HCT116 (cell line): ENCODE measurements at regions not wholly inside any gene's neighbourhood (a gene's known extent, or its start where the extent isn't known, plus 50 kb on each side); places are given as distances from the start of the nearest gene placed in this dataset.

Source experiments
- ATAC-seq: fragments of 200-7000 bp; cut with Tn5 transposase; 2 replicates; pipeline ENCODE4 v1.9.1; 2020; ENCODE audit warnings: mild to moderate bottlenecking, moderate library complexity
- BruUV-seq: library from RNA; stranded (reverse); fragments of 400-500 nt; replicated peaks from 2 replicates; lab custom pipeline; 2021; lab: Mats Ljungman, UMichigan
- CTCF ChIA-PET: fragments of 300-600 bp; sonication (Branson Sonifier 250); formaldehyde crosslinking; loops from one replicate; lab custom pipeline; 2021; ENCODE audit warnings: antibody characterized with exemption; lab: Charles Lee
- POLR2A ChIA-PET: fragments of 300-600, 350-600 bp; sonication (Branson Sonifier 250); formaldehyde crosslinking; loops from one replicate; lab custom pipeline; 2021; ENCODE audit warnings: antibody characterized with exemption; lab: Charles Lee
- RAD21 ChIA-PET, 2 experiments: fragments of 300-600 bp; sonication (Branson Sonifier 250); formaldehyde crosslinking; loops; one replicate each; lab custom pipeline; 2023; ENCODE audit warnings: low total read pairs in 2 of 2; ENCODE audit not compliant: uncharacterized antibody in 2 of 2, unreplicated experiment in 2 of 2, low non-redundant PET in 1 of 2; lab: Charles Lee
- DNase-seq: peaks from one replicate; pipeline ENCODE4 v3.0.0-alpha.2; 2010; ENCODE audit warnings: low read depth, low spot score
- H2AFZ ChIP-seq: fragments of 200-600 bp; shearing (Covaris generic), sonication (generic); 2 replicates; pipeline ENCODE4 v1.6.1; 2017; ENCODE audit warnings: low read depth, mixed run types, mixed read lengths, antibody characterized with exemption, low read length; ENCODE audit not compliant: poor library complexity, severe bottlenecking
- H3K27ac ChIP-seq: 2 replicates; pipeline ENCODE4 v1.5.1; 2012; ENCODE audit warnings: low read depth, low read length
- H3K27me3 ChIP-seq: fragments of 200-600 bp; sonication (generic); 2 replicates; pipeline ENCODE4 v1.6.1; 2016; ENCODE audit warnings: mixed run types, low read length, mixed read lengths; ENCODE audit not compliant: insufficient read depth
- H3K36me3 ChIP-seq, 2 experiments: fragments of 200-500 bp in 1 of 2; fragments of 200-600 bp in 1 of 2; sonication (Bioruptor generic) in 1 of 2; sonication (generic) in 1 of 2; 2 replicates each; pipeline versions ENCODE4 v1.5.1 to v1.6.1; 2014 to 2016; ENCODE audit warnings: low read length in 2 of 2, inconsistent platforms in 1 of 2, mixed read lengths in 1 of 2, mixed run types in 1 of 2; ENCODE audit not compliant: insufficient read depth in 2 of 2, control insufficient read depth in 1 of 2
- H3K4me1 ChIP-seq, 2 experiments: fragments of 200-600 bp in 1 of 2; sonication (generic) in 1 of 2; 2 replicates each; pipeline versions ENCODE4 v1.5.1 to v1.6.1; 2012 to 2017; ENCODE audit warnings: low read length in 2 of 2, inconsistent platforms in 1 of 2, mild to moderate bottlenecking in 1 of 2, mixed read lengths in 1 of 2, mixed run types in 1 of 2, moderate library complexity in 1 of 2; ENCODE audit not compliant: insufficient read depth in 2 of 2, control insufficient read depth in 1 of 2
- H3K4me2 ChIP-seq: fragments of 200-600 bp; sonication (generic); 2 replicates; pipeline ENCODE4 v1.6.1; 2017; ENCODE audit warnings: mixed run types, low read length, mixed read lengths
- H3K4me3 ChIP-seq, 2 experiments: fragments of 200-600 bp in 1 of 2; sonication (generic) in 1 of 2; replicated peaks in 1 of 2; 2 replicates each; pipeline ENCODE4 v1.5.1; 2011 to 2016; ENCODE audit warnings: low read length in 2 of 2, control low read depth in 1 of 2, low read depth in 1 of 2, mild to moderate bottlenecking in 1 of 2, mixed read lengths in 1 of 2, mixed run types in 1 of 2
- H3K79me2 ChIP-seq: fragments of 200-600 bp; sonication (generic); 2 replicates; pipeline ENCODE4 v1.6.1; 2017; ENCODE audit warnings: mild to moderate bottlenecking, mixed run types, low read length, moderate library complexity, mixed read lengths; ENCODE audit not compliant: insufficient read depth
- H3K9ac ChIP-seq: fragments of 200-600 bp; sonication (generic); 2 replicates; pipeline ENCODE4 v1.6.1; 2016; ENCODE audit warnings: low read length, mixed read lengths
- H3K9me2 ChIP-seq: fragments of 200-600 bp; sonication (generic), shearing (Covaris generic); 2 replicates; pipeline ENCODE4 v1.6.1; 2017; ENCODE audit warnings: mixed run types, mild to moderate bottlenecking, moderate library complexity; ENCODE audit not compliant: insufficient read depth
- H3K9me3 ChIP-seq, 2 experiments: fragments of 200-500 bp in 1 of 2; fragments of 200-600 bp in 1 of 2; sonication (Bioruptor generic) in 1 of 2; sonication (generic) in 1 of 2; 2 replicates each; pipeline ENCODE4 v1.6.1; 2014 to 2017; ENCODE audit warnings: low read length in 2 of 2, mixed read lengths in 2 of 2, inconsistent platforms in 1 of 2, low read depth in 1 of 2, mild to moderate bottlenecking in 1 of 2, mixed run types in 1 of 2, moderate library complexity in 1 of 2; ENCODE audit not compliant: control insufficient read depth in 1 of 2, insufficient read depth in 1 of 2
- H4K20me1 ChIP-seq: fragments of 200-600 bp; sonication (generic), shearing (Covaris generic); 2 replicates; pipeline ENCODE4 v1.6.1; 2017; ENCODE audit warnings: mixed run types, mild to moderate bottlenecking, moderate library complexity; ENCODE audit not compliant: insufficient read depth
- CBX3 ChIP-seq: IDR thresholded peaks from 2 replicates; pipeline ENCODE4 v1.6.1; 2012; ENCODE audit warnings: low read depth
- CEBPB ChIP-seq: IDR thresholded peaks from 2 replicates; pipeline ENCODE4 v1.6.1; 2012; ENCODE audit warnings: low read depth
- EGR1 ChIP-seq: IDR thresholded peaks from 2 replicates; pipeline ENCODE4 v1.6.1; 2012; ENCODE audit warnings: low read depth
- ELF1 ChIP-seq: IDR thresholded peaks from 2 replicates; pipeline ENCODE4 v1.6.1; 2012; ENCODE audit warnings: low read depth, borderline replicate concordance
- FOSL1 ChIP-seq: IDR thresholded peaks from 2 replicates; pipeline ENCODE4 v1.6.1; 2012; ENCODE audit warnings: low read depth
- JUND ChIP-seq: IDR thresholded peaks from 2 replicates; pipeline ENCODE4 v1.6.1; 2012
- POLR2A ChIP-seq: IDR thresholded peaks from 2 replicates; pipeline ENCODE4 v1.7.0; 2011; ENCODE audit warnings: borderline replicate concordance; ENCODE audit not compliant: insufficient read depth, insufficient read length; ENCODE audit errors: extremely low read depth
- POLR2AphosphoS5 ChIP-seq: IDR thresholded peaks from 2 replicates; pipeline ENCODE4 v1.6.1; 2011; ENCODE audit warnings: mild to moderate bottlenecking, low read depth, low read length, moderate library complexity
- RAD21 ChIP-seq: IDR thresholded peaks from 2 replicates; pipeline ENCODE4 v1.6.1; 2012; ENCODE audit warnings: low read depth, mild to moderate bottlenecking
- SP1 ChIP-seq: IDR thresholded peaks from 2 replicates; pipeline ENCODE4 v1.6.1; 2012; ENCODE audit warnings: low read depth
- TCF7L2 ChIP-seq: IDR thresholded peaks from 2 replicates; pipeline ENCODE4 v1.7.0; 2011; ENCODE audit warnings: borderline replicate concordance, inconsistent platforms; ENCODE audit not compliant: insufficient read depth, insufficient read length; ENCODE audit errors: extremely low read depth
- ZNF274 ChIP-seq: fragments of 200-500 bp; sonication (Bioruptor generic); IDR thresholded peaks from 2 replicates; pipeline ENCODE4 v1.6.1; 2014; ENCODE audit warnings: mild to moderate bottlenecking, low read depth, low read length, inconsistent platforms
- intact Hi-C: fragments of 100-400 bp; cut with micrococcal nuclease; formaldehyde crosslinking; loops from 2 replicates; pipeline ENCODE4 v1.10.0; 2022
- TF ChIP-seq, protein P1 (sequence below): IDR thresholded peaks from 2 replicates; pipeline ENCODE4 v1.6.1; 2012

DNA sequence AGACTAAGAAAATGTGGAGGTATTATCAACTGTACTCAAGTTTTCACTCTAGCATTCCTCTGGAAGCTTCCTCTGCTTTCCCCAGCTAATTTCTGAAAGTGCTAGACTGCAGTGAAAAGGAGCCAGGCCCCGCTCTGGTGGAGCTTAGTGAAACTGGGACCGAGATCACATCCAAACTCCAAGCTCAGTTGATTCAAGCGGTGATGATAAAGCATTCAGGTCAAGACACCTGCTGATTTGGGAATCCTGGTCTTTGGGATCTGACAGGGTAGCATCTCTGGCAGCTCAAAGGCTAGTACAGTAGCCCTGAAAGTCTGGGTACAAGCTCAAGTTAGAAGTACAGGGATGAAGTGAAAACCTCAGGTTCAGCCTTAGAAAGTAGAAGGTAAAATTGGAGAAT, 120.2 kb upstream of the CRIM1 start:
- ChIA-PET POLR2A (no interaction called here), RAD21 (no interaction called here), CTCF (no interaction called here)
- no peaks in the 10 kb centered on the region for H3K79me2 ChIP-seq
- H3K27ac ChIP-seq = no peak overlapping the region
- H3K4me2 ChIP-seq = no peak overlapping the region
- ATAC-seq = no peak
- no peak overlapping the region for H3K9ac ChIP-seq
- DNase-seq = no peak
- intact Hi-C loops = no loop called here
- no peaks in the 10 kb centered on the region for H3K9me2 ChIP-seq
- H4K20me1 ChIP-seq = no peaks in the 10 kb centered on the region
- BruUV-seq = no TSS peak
- TF ChIP-seq, protein P1, sequence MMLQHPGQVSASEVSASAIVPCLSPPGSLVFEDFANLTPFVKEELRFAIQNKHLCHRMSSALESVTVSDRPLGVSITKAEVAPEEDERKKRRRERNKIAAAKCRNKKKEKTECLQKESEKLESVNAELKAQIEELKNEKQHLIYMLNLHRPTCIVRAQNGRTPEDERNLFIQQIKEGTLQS = no peak
- TF ChIP-seq ZNF274 (no peak), ELF1 (no peak)
- no peaks in the 10 kb centered on the region for H3K9me3 ChIP-seq
- H3K27me3 ChIP-seq = no peaks in the 10 kb centered on the region
- no peaks in the 10 kb centered on the region for H3K4me1 ChIP-seq
- no peaks in the 10 kb centered on the region for H3K36me3 ChIP-seq
- H2AFZ ChIP-seq = no peak overlapping the region
- H3K4me3 ChIP-seq = no peak overlapping the region

- ChIA-PET RAD21 (no interaction called here), POLR2A (no interaction called here), CTCF (no interaction called here)
- DNase-seq = no peak
- ATAC-seq = no peak
- Histone ChIP-seq H3K4me2 (no peak overlapping the region), H3K79me2 (no peaks in the 10 kb centered on the region), H3K27me3 (no peaks in the 10 kb centered on the region), H3K36me3 (no peaks in the 10 kb centered on the region), H3K9me2 (no peaks in the 10 kb centered on the region), H4K20me1 (no peaks in the 10 kb centered on the region), H3K4me1 (no peaks in the 10 kb centered on the region), H3K27ac (no peak overlapping the region), H2AFZ (no peak overlapping the region), H3K9me3 (no peaks in the 10 kb centered on the region), H3K4me3 (no peak overlapping the region), H3K9ac (no peak overlapping the region)
- intact Hi-C loops = no loop called here
- BruUV-seq = no TSS peak
- TF ChIP-seq, protein P1 = no peak
- no peak for TF ChIP-seq JUND
- TF ChIP-seq FOSL1 = no peak
- TF ChIP-seq POLR2AphosphoS5 = no peak
- no peak for TF ChIP-seq CBX3
- TF ChIP-seq ELF1 = no peak
- TF ChIP-seq ZNF274 = no peak
- TF ChIP-seq TCF7L2 = no peak
- no peak for TF ChIP-seq RAD21
- no peak for TF ChIP-seq CEBPB
- TF ChIP-seq POLR2A = no peak
- TF ChIP-seq EGR1 = no peak
- no peak for TF ChIP-seq SP1
Measured at GRCh38 chr2:36223259-36223658, 132.3 kb upstream of the CRIM1 start.
